SU-DHL-6 (cell line): ENCODE measurements at regions not wholly inside any gene's neighbourhood (a gene's known extent, or its start where the extent isn't known, plus 50 kb on each side); places are given as distances from the start of the nearest gene placed in this dataset.

Experiments used
- H2AFZ ChIP-seq: fragments of 200-600 bp; sonication (generic); 2 replicates; pipeline ENCODE4 v1.6.1; 2014; ENCODE audit warnings: low read depth, mild to moderate bottlenecking, moderate library complexity, mixed read lengths, antibody characterized with exemption, low read length; ENCODE audit not compliant: severe bottlenecking
- H3F3A ChIP-seq: fragments of 200-600 bp; shearing (Covaris generic); 2 replicates; pipeline ENCODE4 v1.6.0; 2016; ENCODE audit warnings: antibody characterized with exemption, mild to moderate bottlenecking; ENCODE audit not compliant: insufficient read depth
- H3K27ac ChIP-seq: fragments of 200-600 bp; sonication (generic); 2 replicates; pipeline ENCODE4 v1.5.1; 2016; ENCODE audit warnings: low read depth, mild to moderate bottlenecking, low read length, moderate library complexity, mixed read lengths
- H3K27me3 ChIP-seq: fragments of 200-600 bp; sonication (generic), shearing (Covaris generic); 2 replicates; pipeline ENCODE4 v1.6.0; 2014; ENCODE audit warnings: mild to moderate bottlenecking, low read length
- H3K36me3 ChIP-seq: fragments of 200-600 bp; sonication (generic); 2 replicates; pipeline ENCODE4 v1.6.1; 2014; ENCODE audit warnings: mild to moderate bottlenecking, low read length, mixed read lengths
- H3K4me2 ChIP-seq: fragments of 300-600, 200-600 bp; shearing (Covaris generic), sonication (generic); 2 replicates; pipeline ENCODE4 v1.6.0; 2014; ENCODE audit warnings: low read length, low read depth, mild to moderate bottlenecking; ENCODE audit not compliant: poor library complexity, severe bottlenecking
- H3K4me3 ChIP-seq: fragments of 200-600 bp; sonication (generic); 2 replicates; pipeline ENCODE4 v1.5.1; 2014; ENCODE audit warnings: antibody characterized with exemption, low read length, mild to moderate bottlenecking, mixed read lengths; ENCODE audit not compliant: insufficient read depth, poor library complexity, severe bottlenecking
- H3K79me2 ChIP-seq: fragments of 200-600 bp; sonication (generic); 2 replicates; pipeline ENCODE4 v1.6.1; 2014; ENCODE audit warnings: mild to moderate bottlenecking, low read length, moderate library complexity; ENCODE audit not compliant: insufficient read depth
- H3K9ac ChIP-seq: fragments of 200-600 bp; sonication (generic); 2 replicates; pipeline ENCODE4 v1.7.0; 2014; ENCODE audit warnings: mild to moderate bottlenecking, low read length
- H3K9me2 ChIP-seq: fragments of 200-600 bp; sonication (generic); replicated peaks from 2 replicates; pipeline ENCODE4 v1.6.1; 2014; ENCODE audit warnings: low read length; ENCODE audit not compliant: insufficient read depth
- H3K9me3 ChIP-seq: fragments of 200-600 bp; sonication (generic); 2 replicates; pipeline ENCODE4 v1.6.1; 2014; ENCODE audit warnings: low read length, mixed read lengths; ENCODE audit not compliant: insufficient read depth
- H4K20me1 ChIP-seq: fragments of 200-600 bp; sonication (generic); 2 replicates; pipeline ENCODE4 v1.6.1; 2014; ENCODE audit warnings: low read depth, mild to moderate bottlenecking, antibody characterized with exemption, low read length, moderate library complexity, mixed read lengths
- EZH2phosphoT487 ChIP-seq: fragments of 200-600 bp; sonication (generic), shearing (Covaris generic); conservative IDR thresholded peaks from 2 replicates; pipeline ENCODE4 v1.6.1; 2018; ENCODE audit warnings: mild to moderate bottlenecking, antibody characterized with exemption, low read length, moderate library complexity, mixed read lengths
- TF ChIP-seq, protein P1 (sequence below): fragments of 200-600 bp; sonication (generic); IDR thresholded peaks from one replicate; pipeline ENCODE4 v1.5.1; 2017; ENCODE audit warnings: antibody characterized with exemption, mild to moderate bottlenecking, low read length, moderate library complexity; ENCODE audit not compliant: insufficient read depth, poor library complexity, severe bottlenecking

DNA sequence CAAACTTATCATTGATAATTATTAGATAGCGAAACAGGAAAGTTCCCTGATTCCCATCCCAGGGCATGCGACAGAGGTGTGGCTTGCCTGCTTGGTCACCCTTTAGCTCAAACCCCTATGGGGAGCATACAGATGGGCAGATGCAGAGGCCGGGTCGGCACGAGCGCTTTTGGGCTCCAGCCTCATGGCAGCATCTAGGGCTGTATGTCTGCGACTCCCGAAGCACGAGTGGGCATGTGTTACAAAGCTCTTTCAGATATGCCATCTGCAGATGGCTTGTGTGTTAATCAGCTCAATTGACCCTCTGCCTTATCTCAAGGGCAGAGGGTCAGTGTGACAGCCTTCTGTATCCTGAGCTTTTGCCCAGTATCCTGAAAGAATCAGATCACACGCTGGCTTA lies 2069.3 kb upstream of the RAG2 start:
- H3K27me3 ChIP-seq = no peaks in the 10 kb centered on the region
- H3K4me2 ChIP-seq = no peak overlapping the region
- H3K9ac ChIP-seq = no peak overlapping the region
- H4K20me1 ChIP-seq = no peaks in the 10 kb centered on the region
- no peaks in the 10 kb centered on the region for H3K9me3 ChIP-seq
- H3F3A ChIP-seq = no peaks in the 10 kb centered on the region
- no peaks in the 10 kb centered on the region for H3K79me2 ChIP-seq
- no peak overlapping the region for H2AFZ ChIP-seq
- no peaks in the 10 kb centered on the region for H3K36me3 ChIP-seq
- TF ChIP-seq, protein P1, sequence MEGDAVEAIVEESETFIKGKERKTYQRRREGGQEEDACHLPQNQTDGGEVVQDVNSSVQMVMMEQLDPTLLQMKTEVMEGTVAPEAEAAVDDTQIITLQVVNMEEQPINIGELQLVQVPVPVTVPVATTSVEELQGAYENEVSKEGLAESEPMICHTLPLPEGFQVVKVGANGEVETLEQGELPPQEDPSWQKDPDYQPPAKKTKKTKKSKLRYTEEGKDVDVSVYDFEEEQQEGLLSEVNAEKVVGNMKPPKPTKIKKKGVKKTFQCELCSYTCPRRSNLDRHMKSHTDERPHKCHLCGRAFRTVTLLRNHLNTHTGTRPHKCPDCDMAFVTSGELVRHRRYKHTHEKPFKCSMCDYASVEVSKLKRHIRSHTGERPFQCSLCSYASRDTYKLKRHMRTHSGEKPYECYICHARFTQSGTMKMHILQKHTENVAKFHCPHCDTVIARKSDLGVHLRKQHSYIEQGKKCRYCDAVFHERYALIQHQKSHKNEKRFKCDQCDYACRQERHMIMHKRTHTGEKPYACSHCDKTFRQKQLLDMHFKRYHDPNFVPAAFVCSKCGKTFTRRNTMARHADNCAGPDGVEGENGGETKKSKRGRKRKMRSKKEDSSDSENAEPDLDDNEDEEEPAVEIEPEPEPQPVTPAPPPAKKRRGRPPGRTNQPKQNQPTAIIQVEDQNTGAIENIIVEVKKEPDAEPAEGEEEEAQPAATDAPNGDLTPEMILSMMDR = no peak
- no peak for TF ChIP-seq EZH2phosphoT487
- no peak overlapping the region for H3K4me3 ChIP-seq
- H3K9me2 ChIP-seq = no peaks in the 10 kb centered on the region
- H3K27ac ChIP-seq = no peak overlapping the region

DNA sequence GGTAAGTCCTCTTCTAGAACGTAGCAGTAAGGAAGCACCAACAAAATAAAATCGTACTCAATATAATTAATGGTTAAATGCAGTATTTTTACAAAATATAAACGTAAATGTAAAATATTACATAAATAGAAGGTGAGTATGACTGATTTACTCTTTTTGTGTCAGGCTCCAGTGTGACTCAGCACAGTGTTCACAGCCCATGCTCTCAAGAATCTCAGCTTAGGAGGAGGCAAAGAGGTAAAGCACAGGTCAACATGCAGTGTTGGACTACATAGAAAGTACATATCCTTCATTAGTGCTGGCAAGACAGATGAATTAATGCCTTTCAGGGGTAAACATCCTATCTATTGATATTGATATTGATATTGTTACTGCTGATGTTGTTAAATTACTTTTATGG lies 2050.6 kb upstream of the RAG2 start:
- Histone ChIP-seq H3F3A (no peaks in the 10 kb centered on the region), H3K36me3 (no peaks in the 10 kb centered on the region), H3K9me2 (no peaks in the 10 kb centered on the region), H2AFZ (no peak overlapping the region), H3K27me3 (no peaks in the 10 kb centered on the region), H3K4me2 (no peak overlapping the region), H4K20me1 (no peaks in the 10 kb centered on the region), H3K9ac (no peak overlapping the region), H3K27ac (no peak overlapping the region), H3K4me3 (no peak overlapping the region), H3K79me2 (no peaks in the 10 kb centered on the region), H3K9me3 (no peaks in the 10 kb centered on the region)
- TF ChIP-seq, protein P1 = no peak
- no peak for TF ChIP-seq EZH2phosphoT487

DNA sequence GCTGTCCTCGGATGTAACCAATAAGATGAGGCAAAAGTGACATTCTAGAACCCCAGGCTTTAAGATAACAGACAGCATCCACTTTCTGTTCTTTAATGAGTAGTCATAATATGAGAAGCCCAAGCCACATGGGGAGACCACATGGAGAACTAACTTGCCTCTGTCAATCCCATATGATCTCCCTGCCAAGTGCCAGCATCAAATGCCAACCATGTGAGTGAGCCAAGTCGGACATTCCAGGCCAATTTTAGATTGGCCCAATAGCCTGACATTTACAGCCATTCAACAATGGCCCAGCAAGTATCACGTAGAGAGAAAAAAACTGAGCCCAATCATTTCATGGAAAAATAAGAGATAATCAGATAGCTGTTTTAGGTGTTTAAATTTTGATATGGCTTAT lies 2048.3 kb upstream of the RAG2 start:
- Histone ChIP-seq H4K20me1 (no peaks in the 10 kb centered on the region), H3K36me3 (no peaks in the 10 kb centered on the region), H3K27ac (no peak overlapping the region), H3K9ac (no peak overlapping the region), H3F3A (no peaks in the 10 kb centered on the region), H3K4me3 (no peak overlapping the region), H3K9me3 (no peaks in the 10 kb centered on the region), H3K9me2 (no peaks in the 10 kb centered on the region), H3K4me2 (no peak overlapping the region), H3K79me2 (no peaks in the 10 kb centered on the region), H3K27me3 (no peaks in the 10 kb centered on the region), H2AFZ (no peak overlapping the region)
- TF ChIP-seq, protein P1 = no peak
- no peak for TF ChIP-seq EZH2phosphoT487

DNA sequence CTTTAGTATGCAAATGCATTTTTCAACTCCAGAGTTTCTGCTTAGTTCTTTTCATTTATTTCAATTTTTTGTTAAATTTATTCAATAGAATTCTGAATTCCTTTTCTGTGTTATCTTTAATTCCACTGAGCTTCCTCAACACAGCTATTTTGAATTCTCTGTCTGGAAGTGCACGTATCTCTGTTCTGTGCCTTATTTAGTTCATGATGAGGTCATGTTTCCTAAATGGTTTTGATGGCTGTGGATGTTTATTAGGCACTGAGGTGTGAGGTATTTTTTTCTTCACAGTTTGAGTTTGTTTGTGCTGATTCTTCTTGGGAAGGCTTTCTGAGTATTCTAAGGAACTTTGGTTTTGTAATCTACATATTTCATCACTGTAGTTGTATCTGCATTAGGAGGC lies 2042.8 kb upstream of the RAG2 start:
- H4K20me1 ChIP-seq = no peaks in the 10 kb centered on the region
- no peak overlapping the region for H3K9ac ChIP-seq
- no peaks in the 10 kb centered on the region for H3F3A ChIP-seq
- no peaks in the 10 kb centered on the region for H3K79me2 ChIP-seq
- H2AFZ ChIP-seq = no peak overlapping the region
- H3K27me3 ChIP-seq = no peaks in the 10 kb centered on the region
- H3K4me3 ChIP-seq = no peak overlapping the region
- no peaks in the 10 kb centered on the region for H3K36me3 ChIP-seq
- no peak for TF ChIP-seq EZH2phosphoT487
- TF ChIP-seq, protein P1 = no peak
- no peaks in the 10 kb centered on the region for H3K9me2 ChIP-seq
- no peak overlapping the region for H3K4me2 ChIP-seq
- H3K27ac ChIP-seq = no peak overlapping the region
- H3K9me3 ChIP-seq = no peaks in the 10 kb centered on the region
